CD4-positive, alpha-beta T cell (primary cell): ENCODE measurements at regions not wholly inside any gene's neighbourhood (a gene's known extent, or its start where the extent isn't known, plus 50 kb on each side); places are given as distances from the start of the nearest gene placed in this dataset.

Experiments used
- ATAC-seq: fragments of 200-7000 bp; cut with Tn5 transposase; one replicate; pipeline ENCODE4 v1.10.0; 2022; ENCODE audit warnings: mild to moderate bottlenecking; ENCODE audit not compliant: poor library complexity
- CTCF ChIA-PET: fragments of 350-600 bp; sonication (Branson Sonifier 250); formaldehyde crosslinking; loops from one replicate; lab custom pipeline; 2021; ENCODE audit warnings: antibody characterized with exemption, inconsistent platforms; lab: Charles Lee
- POLR2A ChIA-PET: fragments of 350-600 bp; sonication (Branson Sonifier 250); formaldehyde crosslinking; loops from one replicate; lab custom pipeline; 2021; ENCODE audit warnings: antibody characterized with exemption, inconsistent platforms; lab: Charles Lee
- DNase-seq, 14 experiments: peaks; one replicate each; pipeline ENCODE4 v3.0.0-alpha.2; 2013 to 2020; ENCODE audit warnings: mixed read lengths in 2 of 14
- H3K27ac ChIP-seq, 2 donors: one replicate each; pipeline versions ENCODE4 v1.5.1 to v1.7.0; 2013; ENCODE audit warnings: low read length in 2 of 2, low read depth in 1 of 2, mild to moderate bottlenecking in 1 of 2
- H3K27me3 ChIP-seq, 2 experiments: 1 replicate in 1 of 2; 2 replicates in 1 of 2; pipeline versions ENCODE4 v1.6.1 to v1.7.0; 2013; ENCODE audit warnings: low read length in 2 of 2, control low read depth in 1 of 2, mild to moderate bottlenecking in 1 of 2, moderate library complexity in 1 of 2; ENCODE audit not compliant: insufficient read depth in 2 of 2, control insufficient read depth in 1 of 2
- H3K36me3 ChIP-seq: one replicate; pipeline ENCODE4 v1.6.1; 2013; ENCODE audit warnings: low read length, control low read depth; ENCODE audit not compliant: insufficient read depth
- H3K4me1 ChIP-seq: one replicate; pipeline ENCODE4 v1.6.1; 2013; ENCODE audit warnings: low read length, control low read depth; ENCODE audit not compliant: insufficient read depth
- H3K4me3 ChIP-seq: one replicate; pipeline ENCODE4 v1.5.1; 2013; ENCODE audit warnings: mild to moderate bottlenecking, low read length, moderate library complexity
- H3K9me3 ChIP-seq, 2 experiments: 1 replicate in 1 of 2; 2 replicates in 1 of 2; pipeline versions ENCODE4 v1.6.1 to v1.7.0; 2013; ENCODE audit warnings: low read length in 2 of 2, mild to moderate bottlenecking in 2 of 2, control low read depth in 1 of 2, moderate library complexity in 1 of 2; ENCODE audit not compliant: control insufficient read depth in 1 of 2, insufficient read depth in 1 of 2
- H3K27ac Mint-ChIP-seq: one replicate; pipeline ENCODE4 v1.8.0; 2020; ENCODE audit warnings: mixed read lengths
- H3K27me3 Mint-ChIP-seq: one replicate; pipeline ENCODE4 v1.8.0; 2021; ENCODE audit warnings: mixed read lengths
- H3K36me3 Mint-ChIP-seq: one replicate; pipeline ENCODE4 v1.8.0; 2021; ENCODE audit warnings: low read depth, mixed read lengths
- H3K4me1 Mint-ChIP-seq: one replicate; pipeline ENCODE4 v1.8.0; 2021; ENCODE audit warnings: low read depth, mixed read lengths
- H3K4me3 Mint-ChIP-seq: one replicate; pipeline ENCODE4 v1.8.0; 2020; ENCODE audit warnings: mild to moderate bottlenecking, mixed read lengths
- H3K9me3 Mint-ChIP-seq: one replicate; pipeline ENCODE4 v1.8.0; 2020; ENCODE audit warnings: mixed read lengths
- CTCF ChIP-seq: fragments of 200-600 bp; IDR thresholded peaks from one replicate; pipeline ENCODE4 v1.8.0; 2022; ENCODE audit warnings: antibody characterized with exemption, mild to moderate bottlenecking
- intact Hi-C, 2 experiments: fragments of 100-400 bp; cut with DNase I in 1 of 2; cut with micrococcal nuclease in 1 of 2; formaldehyde crosslinking; loops; one replicate each; pipeline versions ENCODE4 v1.15.1 to v1.9.0; 2023 to 2025; cut with DNase I, micrococcal nuclease

DNA sequence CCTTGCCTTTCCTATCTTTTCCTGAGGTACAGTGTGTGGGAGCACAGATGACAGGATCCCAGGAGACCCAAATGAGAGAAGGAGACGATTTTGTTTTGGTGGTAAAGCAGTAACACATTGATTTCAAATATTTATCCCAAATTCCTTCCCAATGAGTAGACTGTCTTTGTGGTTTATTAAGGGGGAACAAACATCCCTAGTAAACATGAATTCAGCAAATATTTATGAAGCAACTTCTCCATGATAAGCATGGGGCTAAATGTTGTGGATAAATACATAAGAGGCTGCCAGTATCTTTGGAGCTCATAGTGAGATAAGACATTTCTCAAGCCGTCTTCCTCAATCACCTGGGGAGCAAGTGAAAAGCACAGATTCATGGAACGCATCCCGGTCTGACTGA, 460.8 kb upstream of the CFAP20DC start:
- Mint-ChIP-seq H3K4me1 (peaks cover 9% of the 10 kb centered on the region), H3K9me3 (no peaks in the 10 kb centered on the region), H3K27me3 (no peaks in the 10 kb centered on the region), H3K36me3 (no peaks in the 10 kb centered on the region), H3K27ac (no peak overlapping the region), H3K4me3 (no peak overlapping the region)
- H3K4me3 ChIP-seq, result no peak overlapping the region
- DNase-seq (no peak), ATAC-seq (no peak)
- intact Hi-C loops, result loop anchor here in 1 of 2 experiments (10.0 kb wide), 1 partner anchor 56 kb away; no protein-coding TSS in a partner anchor
- no peaks in the 10 kb centered on the region for H3K36me3 ChIP-seq
- ChIA-PET POLR2A (no interaction called here), CTCF (no interaction called here)
- H3K27ac ChIP-seq, result no peak overlapping the region
- H3K27me3 ChIP-seq, result no peaks in the 10 kb centered on the region
- H3K4me1 ChIP-seq, result no peaks in the 10 kb centered on the region
- TF ChIP-seq CTCF, result no peak
- no peaks in the 10 kb centered on the region for H3K9me3 ChIP-seq

GRCh38 chr3:59508273-59508672, 458.4 kb upstream of the CFAP20DC start:
- DNase-seq (no peak), ATAC-seq (no peak)
- Histone ChIP-seq H3K9me3 (no peaks in the 10 kb centered on the region), H3K27ac (no peak overlapping the region), H3K4me1 (no peaks in the 10 kb centered on the region), H3K36me3 (no peaks in the 10 kb centered on the region), H3K27me3 (no peaks in the 10 kb centered on the region), H3K4me3 (no peak overlapping the region)
- Mint-ChIP-seq H3K36me3 (no peaks in the 10 kb centered on the region), H3K9me3 (peaks cover 3% of the 10 kb centered on the region), H3K27me3 (no peaks in the 10 kb centered on the region), H3K4me1 (peaks cover 9% of the 10 kb centered on the region), H3K4me3 (no peak overlapping the region), H3K27ac (no peak overlapping the region)
- intact Hi-C loops, result loop anchor here in 1 of 2 experiments (5.0 kb wide), 1 partner anchor 171 kb away; no protein-coding TSS in a partner anchor
- TF ChIP-seq CTCF, result no peak
- POLR2A ChIA-PET, result no interaction called here
- CTCF ChIA-PET, result no interaction called here

- ATAC-seq, result no peak
- H3K36me3 ChIP-seq, result no peaks in the 10 kb centered on the region
- no peaks in the 10 kb centered on the region for H3K36me3 Mint-ChIP-seq
- no peak overlapping the region for H3K27ac ChIP-seq
- H3K27ac Mint-ChIP-seq, result no peak overlapping the region
- POLR2A ChIA-PET, result interaction anchor here (1.5 kb wide), 1 partner anchor 81 kb away, joined by 3 read pairs; no protein-coding TSS in a partner anchor
- H3K4me1 ChIP-seq, result no peaks in the 10 kb centered on the region
- H3K27me3 ChIP-seq, result no peaks in the 10 kb centered on the region
- intact Hi-C loops, result loop anchor here in 1 of 2 experiments (5.0 kb wide), 1 partner anchor 169 kb away; no protein-coding TSS in a partner anchor
- H3K4me3 ChIP-seq, result no peak overlapping the region
- no peak for DNase-seq
- no peak for TF ChIP-seq CTCF
- CTCF ChIA-PET, result no interaction called here
- peaks cover 6% of the 10 kb centered on the region for H3K9me3 Mint-ChIP-seq
- H3K4me1 Mint-ChIP-seq, result peaks cover 9% of the 10 kb centered on the region
- H3K4me3 Mint-ChIP-seq, result no peak overlapping the region
- no peaks in the 10 kb centered on the region for H3K9me3 ChIP-seq
- no peaks in the 10 kb centered on the region for H3K27me3 Mint-ChIP-seq
These were observed 456.4 kb upstream of the CFAP20DC start for GRCh38 chr3:59506191-59506590.
